ENCODE measurements at regions not wholly inside any gene's neighbourhood (a gene's known extent, or its start where the extent isn't known, plus 50 kb on each side); places are given as distances from the start of the nearest gene placed in this dataset.

- TF ChIP-seq E2F8 (IDR thresholded peaks at IDR 0.05; ENCODE audit: low read depth, partially characterized antibody) (no peak), ZKSCAN8 (CRISPR knock-in tag; IDR thresholded peaks at IDR 0.05) (no peak), ZEB2 (IDR thresholded peaks at IDR 0.05) (no peak), EWSR1 (IDR thresholded peaks at IDR 0.05; ENCODE audit: borderline replicate concordance, low read depth, partially characterized antibody) (no peak), HOMEZ (CRISPR knock-in tag; IDR thresholded peaks at IDR 0.05) (no peak), ZC3H8 (IDR thresholded peaks at IDR 0.05) (no peak), ESRRA (IDR thresholded peaks at IDR 0.05; ENCODE audit: borderline replicate concordance, low read depth) (no peak), TCF7L2 (IDR thresholded peaks at IDR 0.05; ENCODE audit: low read depth, low read length) (no peak)
Observed at GRCh38 chr11:96713301-96713700, 323.5 kb downstream of the JRKL start (continued).

GRCh38 chr11:96714689-96715088, 324.9 kb downstream of the JRKL start:
- TF ChIP-seq TAF9B (IDR thresholded peaks at IDR 0.05; ENCODE audit: partially characterized antibody) (no peak), MCM2 (IDR thresholded peaks at IDR 0.05; ENCODE audit: low read depth) (no peak), ZNF140 (CRISPR knock-in tag; IDR thresholded peaks at IDR 0.05) (no peak), PCBP2 (IDR thresholded peaks at IDR 0.05; ENCODE audit: low read depth, low read length, poor library complexity, severe bottlenecking) (no peak), ASH1L (IDR thresholded peaks at IDR 0.05; ENCODE audit: borderline replicate concordance, low read depth, partially characterized antibody) (no peak), CBX3 (IDR thresholded peaks at IDR 0.05; ENCODE audit: borderline replicate concordance in 1 of 2, low read length in 2 of 2) (no peak), GTF2A2 (tag; IDR thresholded peaks at IDR 0.05) (no peak), PREB (CRISPR knock-in tag; IDR thresholded peaks at IDR 0.05) (no peak), KDM5B (IDR thresholded peaks at IDR 0.05; ENCODE audit: insufficient replicate concordance, low read depth, low read length) (no peak), MEF2A (IDR thresholded peaks at IDR 0.05; ENCODE audit: control insufficient read depth, low read depth, low read length) (no peak)
- in situ Hi-C loops (cut with MboI) = no loop called here
- Histone ChIP-seq H4K20me1 (replicated peaks; ENCODE audit: control insufficient read depth, insufficient read depth, low read length) (no peaks in the 10 kb centered on the region), H3K4me3 (no peak overlapping the region), H3K4me1 (replicated peaks in 1 of 2; ENCODE audit: control insufficient read depth in 2 of 2, insufficient read depth in 2 of 2, low read length in 2 of 2) (no peaks in the 10 kb centered on the region), H3K27ac (ENCODE audit: extremely low read depth, low read depth, low read length) (no peak overlapping the region), H3K36me3 (ENCODE audit: control insufficient read depth, insufficient read depth, low read length) (no peaks in the 10 kb centered on the region), H3K9me3 (replicated peaks; ENCODE audit: control insufficient read depth, insufficient read depth, low read depth, low read length) (no peaks in the 10 kb centered on the region), H2AFZ (ENCODE audit: low read depth, low read length) (no peak overlapping the region), H3K4me2 (ENCODE audit: insufficient read depth, low read length) (no peak overlapping the region), H3K9ac (ENCODE audit: insufficient read depth in 1 of 2, low read depth in 2 of 2, low read length in 2 of 2) (no peak overlapping the region), H3K9me1 (ENCODE audit: control insufficient read depth, insufficient read depth, low read length) (no peaks in the 10 kb centered on the region), H3K79me2 (ENCODE audit: control insufficient read depth, insufficient read depth, low read length) (no peaks in the 10 kb centered on the region), H3K27me3 (ENCODE audit: control insufficient read depth in 2 of 2, insufficient read depth in 2 of 2, low read length in 2 of 2) (no peaks in the 10 kb centered on the region)
- BruUV-seq (replicated peaks) = no TSS peak
- DNase-seq (ENCODE audit: extremely low read depth in 1 of 4, low spot score in 3 of 4) = no peak
- POLR2A ChIA-PET = no interaction called here
- intact Hi-C loops (cut with micrococcal nuclease) = no loop called here
- 3% methylated on average over 2 of the region's 2 CpGs for WGBS (ENCODE audit: insufficient coverage, low coverage, missing lambda C conversion rate)
- no peak for ATAC-seq
- CTCF ChIA-PET (ENCODE audit: low intra/inter-chr PET ratio) = no interaction called here
- FAIRE-seq = no peak

All from K562 (cell line).